GM19397 (cell line): ENCODE measurements at regions not wholly inside any gene's neighbourhood (a gene's known extent, or its start where the extent isn't known, plus 50 kb on each side); places are given as distances from the start of the nearest gene placed in this dataset.

Source experiments
- ATAC-seq: cut with Tn5 transposase; IDR thresholded peaks from one replicate; pipeline ENCODE4 v1.9.1; 2021; ENCODE audit warnings: mild to moderate bottlenecking, moderate library complexity; ENCODE audit not compliant: unreplicated experiment

GRCh38 chr7:25031007-25031406, 51.0 kb upstream of the OSBPL3 start:
- peak; percentile 85 for ATAC-seq
